IMR-90 (cell line): ENCODE measurements at regions not wholly inside any gene's neighbourhood (a gene's known extent, or its start where the extent isn't known, plus 50 kb on each side); places are given as distances from the start of the nearest gene placed in this dataset.

ENCODE experiments used
- ATAC-seq: fragments of 200-7000 bp; cut with Tn5 transposase; 2 replicates; pipeline ENCODE4 v1.9.1; 2020; ENCODE audit warnings: low read depth, mild to moderate bottlenecking, moderate library complexity
- BruUV-seq: library from RNA; stranded (reverse); fragments of 400-500 nt; replicated peaks from 2 replicates; lab custom pipeline; 2021; lab: Mats Ljungman, UMichigan
- CTCF ChIA-PET: fragments of 300-600 bp; formaldehyde crosslinking; extraction: SDS; loops from one replicate; lab custom pipeline; 2021; ENCODE audit warnings: antibody characterized with exemption; lab: Yijun Ruan, JAX
- POLR2A ChIA-PET: fragments of 300-600 bp; sonication (Branson Sonifier 250); formaldehyde crosslinking; loops from one replicate; lab custom pipeline; 2022; ENCODE audit warnings: antibody characterized with exemption; ENCODE audit not compliant: unreplicated experiment; lab: Charles Lee
- DNase-seq: peaks from one replicate; pipeline ENCODE4 v3.0.0; 2013
- H2AFZ ChIP-seq: replicated peaks from 2 replicates; pipeline ENCODE3; 2013; ENCODE audit warnings: low read length, mild to moderate bottlenecking; ENCODE audit not compliant: poor library complexity
- H2AK5ac ChIP-seq: 2 replicates; pipeline ENCODE4 v1.6.1; 2013; ENCODE audit warnings: low read depth, low read length, inconsistent platforms
- H2AK9ac ChIP-seq: replicated peaks from 2 replicates; pipeline ENCODE3; 2013; ENCODE audit warnings: mild to moderate bottlenecking, low read depth, low read length, moderate library complexity; ENCODE audit not compliant: poor library complexity
- H2BK120ac ChIP-seq: 2 replicates; pipeline ENCODE4 v1.6.1; 2013; ENCODE audit warnings: low read depth, low read length, inconsistent platforms
- H2BK15ac ChIP-seq: 3 replicates; pipeline ENCODE4 v1.6.1; 2013; ENCODE audit warnings: low read depth, low read length, inconsistent platforms
- H2BK20ac ChIP-seq: 2 replicates; pipeline ENCODE4 v1.6.1; 2013; ENCODE audit warnings: low read depth, mild to moderate bottlenecking, inconsistent platforms, low read length, moderate library complexity
- H2BK5ac ChIP-seq: 2 replicates; pipeline ENCODE4 v1.6.1; 2013; ENCODE audit warnings: mild to moderate bottlenecking, low read depth, low read length, inconsistent platforms; ENCODE audit not compliant: poor library complexity, severe bottlenecking
- H3K14ac ChIP-seq: replicated peaks from 2 replicates; pipeline ENCODE4 v1.6.1; 2013; ENCODE audit warnings: low read depth, low read length, inconsistent platforms
- H3K18ac ChIP-seq: 2 replicates; pipeline ENCODE4 v1.6.1; 2013; ENCODE audit warnings: low read depth, low read length, control low read depth
- H3K23ac ChIP-seq: 2 replicates; pipeline ENCODE4 v1.6.1; 2013; ENCODE audit warnings: low read depth, low read length, inconsistent platforms
- H3K27ac ChIP-seq: 2 replicates; pipeline ENCODE4 v1.5.1; 2013; ENCODE audit warnings: mild to moderate bottlenecking, control low read depth, low read length; ENCODE audit not compliant: insufficient read depth
- H3K27me3 ChIP-seq: 2 replicates; pipeline ENCODE4 v1.6.1; 2013; ENCODE audit warnings: low read length; ENCODE audit not compliant: control insufficient read depth, insufficient read depth
- H3K36me3 ChIP-seq: 2 replicates; pipeline ENCODE4 v1.6.1; 2013; ENCODE audit warnings: low read length, mixed read lengths; ENCODE audit not compliant: control insufficient read depth, insufficient read depth
- H3K4ac ChIP-seq: 2 replicates; pipeline ENCODE4 v1.6.1; 2013; ENCODE audit warnings: low read depth, low read length, inconsistent platforms
- H3K4me1 ChIP-seq: 2 replicates; pipeline ENCODE4 v1.6.1; 2013; ENCODE audit warnings: low read length, mixed read lengths; ENCODE audit not compliant: control insufficient read depth, insufficient read depth
- H3K4me2 ChIP-seq: 2 replicates; pipeline ENCODE4 v1.6.1; 2013; ENCODE audit warnings: low read depth, mild to moderate bottlenecking, control low read depth, low read length, moderate library complexity
- H3K4me3 ChIP-seq: 2 replicates; pipeline ENCODE4 v1.5.1; 2013; ENCODE audit warnings: low read depth, mild to moderate bottlenecking, control low read depth, low read length, moderate library complexity; ENCODE audit not compliant: insufficient read depth
- H3K56ac ChIP-seq: 2 replicates; pipeline ENCODE4 v1.6.1; 2013; ENCODE audit warnings: low read length, inconsistent platforms; ENCODE audit not compliant: insufficient read depth; ENCODE audit errors: extremely low read depth
- H3K79me1 ChIP-seq, 2 experiments: 2 replicates each; pipeline ENCODE4 v1.6.1; 2013; ENCODE audit warnings: low read length in 2 of 2, inconsistent platforms in 1 of 2, low read depth in 1 of 2
- H3K9ac ChIP-seq: 2 replicates; pipeline ENCODE4 v1.6.1; 2013; ENCODE audit warnings: low read depth, low read length, control low read depth
- H3K9me1 ChIP-seq: 2 replicates; pipeline ENCODE4 v1.6.1; 2013; ENCODE audit warnings: low read length, inconsistent platforms; ENCODE audit not compliant: insufficient read depth
- H3K9me3 ChIP-seq: 2 replicates; pipeline ENCODE4 v1.6.1; 2013; ENCODE audit warnings: low read length; ENCODE audit not compliant: control insufficient read depth, insufficient read depth
- H4K20me1 ChIP-seq: 2 replicates; pipeline ENCODE4 v1.6.1; 2013; ENCODE audit warnings: low read length, inconsistent platforms; ENCODE audit not compliant: insufficient read depth
- H4K5ac ChIP-seq: 2 replicates; pipeline ENCODE4 v1.6.1; 2013; ENCODE audit warnings: mild to moderate bottlenecking, low read depth, low read length, control low read depth
- H4K8ac ChIP-seq, 2 experiments: 2 replicates each; pipeline ENCODE4 v1.6.1; 2013; ENCODE audit warnings: low read depth in 2 of 2, low read length in 2 of 2, control low read depth in 1 of 2, inconsistent platforms in 1 of 2
- H4K91ac ChIP-seq: 2 replicates; pipeline ENCODE4 v1.6.1; 2013; ENCODE audit warnings: low read depth, low read length, inconsistent platforms; ENCODE audit not compliant: insufficient read depth
- CEBPB ChIP-seq: IDR thresholded peaks from 2 replicates; pipeline ENCODE4 v1.6.1; 2012; ENCODE audit warnings: low read depth, low read length, improper control_type of control experiment
- CHD1 ChIP-seq: IDR thresholded peaks from 2 replicates; pipeline ENCODE4 v1.6.1; 2012; ENCODE audit warnings: low read depth, low read length, improper control_type of control experiment
- ELK1 ChIP-seq: fragments of 150-350 bp; IDR thresholded peaks from 2 replicates; pipeline ENCODE4 v1.6.1; 2016; ENCODE audit warnings: low read depth, mild to moderate bottlenecking, low read length, moderate library complexity, borderline replicate concordance
- MAFK ChIP-seq: IDR thresholded peaks from 2 replicates; pipeline ENCODE4 v1.6.1; 2012; ENCODE audit warnings: low read depth, low read length, improper control_type of control experiment
- MXI1 ChIP-seq: IDR thresholded peaks from 2 replicates; pipeline ENCODE4 v1.6.1; 2012; ENCODE audit warnings: low read depth, mild to moderate bottlenecking, low read length, moderate library complexity, borderline replicate concordance
- POLR2A ChIP-seq: IDR thresholded peaks from 2 replicates; pipeline ENCODE4 v1.6.1; 2012; ENCODE audit warnings: mild to moderate bottlenecking, low read depth, low read length
- RCOR1 ChIP-seq: IDR thresholded peaks from 2 replicates; pipeline ENCODE4 v1.6.1; 2012; ENCODE audit warnings: mild to moderate bottlenecking, low read length, improper control_type of control experiment; ENCODE audit not compliant: insufficient replicate concordance
- RFX5 ChIP-seq: IDR thresholded peaks from 2 replicates; pipeline ENCODE4 v1.8.0; 2012; ENCODE audit warnings: low read depth, mild to moderate bottlenecking, low read length, moderate library complexity
- WGBS, 2 experiments: methylation state at CpG; one replicate each; pipeline versions ENCODE4 v1.1.5 to v1.1.7; 2013; ENCODE audit warnings: missing lambda C conversion rate in 2 of 2; ENCODE audit not compliant: insufficient read length in 1 of 2; ENCODE audit errors: extremely low coverage in 2 of 2; 5-methylcytosine and 5-hydroxymethylcytosine counted together
- dilution Hi-C: fragments of 300-500 bp; cut with HindIII; formaldehyde crosslinking; loops from one replicate; pipeline ENCODE4 v1.14.3; 2018; ENCODE audit warnings: low sequenced_read_pairs; ENCODE audit not compliant: unreplicated experiment
- in situ Hi-C: fragments of 300-500 bp; cut with MboI; formaldehyde crosslinking; loops from 3 replicates; pipeline ENCODE4 v1.14.3; 2019; ENCODE audit warnings: low sequenced_read_pairs, inconsistent platforms, mixed read lengths
- intact Hi-C: fragments of 100-400 bp; cut with micrococcal nuclease; formaldehyde crosslinking; loops from 2 replicates; pipeline ENCODE4 v1.10.0; 2022

GRCh38 chr5:4860631-4861030 is 279.5 kb upstream of the ADAMTS16 start:
- no peak overlapping the region for H3K14ac ChIP-seq

More at GRCh38 chr5:4860631-4861030, 279.5 kb upstream of the ADAMTS16 start:
- POLR2A ChIA-PET = no interaction called here
- no peak overlapping the region for H2AK5ac ChIP-seq
- H3K79me1 ChIP-seq = no peaks in the 10 kb centered on the region
- H3K27ac ChIP-seq = no peak overlapping the region
- no peak overlapping the region for H3K4me3 ChIP-seq
- no peak overlapping the region for H3K4ac ChIP-seq
- DNase-seq = no peak
- H3K27me3 ChIP-seq = no peaks in the 10 kb centered on the region
- dilution Hi-C loops = no loop called here
- no peak for TF ChIP-seq POLR2A
- TF ChIP-seq CEBPB = no peak
- no peak for TF ChIP-seq ELK1
- no peak for TF ChIP-seq MAFK
- no peak for TF ChIP-seq RCOR1
- TF ChIP-seq RFX5 = no peak
- TF ChIP-seq CHD1 = no peak
- TF ChIP-seq MXI1 = no peak
- H2BK120ac ChIP-seq = no peak overlapping the region
- no peak overlapping the region for H3K9ac ChIP-seq
- no TSS peak for BruUV-seq
- in situ Hi-C loops = no loop called here
- no peak overlapping the region for H2BK15ac ChIP-seq
- H3K4me2 ChIP-seq = no peak overlapping the region
- CTCF ChIA-PET = no interaction called here
- no peak for ATAC-seq
- H3K36me3 ChIP-seq = no peaks in the 10 kb centered on the region
- no peaks in the 10 kb centered on the region for H4K20me1 ChIP-seq
- no peak overlapping the region for H4K91ac ChIP-seq
- intact Hi-C loops = no loop called here
- WGBS, 2 experiments = no CpG with 5 or more reads among the region's 5 CpGs
- H3K4me1 ChIP-seq = no peaks in the 10 kb centered on the region
- no peak overlapping the region for H4K5ac ChIP-seq
- H2AFZ ChIP-seq = no peak overlapping the region
- H3K9me1 ChIP-seq = no peaks in the 10 kb centered on the region
- H2BK5ac ChIP-seq = no peak overlapping the region
- no peak overlapping the region for H3K23ac ChIP-seq
- H3K56ac ChIP-seq = no peak overlapping the region
- H2BK20ac ChIP-seq = no peak overlapping the region
- no peak overlapping the region for H3K18ac ChIP-seq
- no peak overlapping the region for H4K8ac ChIP-seq
- no peak overlapping the region for H2AK9ac ChIP-seq
- peaks cover 4% of the 10 kb centered on the region for H3K9me3 ChIP-seq
